Stimulated activated CD4-positive, alpha-beta T cell treated with anti-CD3 and anti-CD28 coated beads, Interleukin-1b, Interleukin-23, amount 100 ng/mL, for 48 hours (primary cell): ENCODE measurements at regions not wholly inside any gene's neighbourhood (a gene's known extent, or its start where the extent isn't known, plus 50 kb on each side); places are given as distances from the start of the nearest gene placed in this dataset.
"Not testable (repeated sequence)": the region's sequence is repeated elsewhere in the genome, so short reads cannot be mapped to it uniquely, and the experiment has no call there.

ENCODE experiments used
- DNase-seq: peaks from one replicate; pipeline ENCODE4 v3.0.0-alpha.2; 2020

- DNase-seq: no peak
These were observed 197.0 kb downstream of the MAF start for GRCh38 chr16:79403534-79403933.

- no peak for DNase-seq
These were observed 197.6 kb downstream of the MAF start for GRCh38 chr16:79402920-79403319.

- DNase-seq: no peak
These were observed 198.2 kb downstream of the MAF start for GRCh38 chr16:79402356-79402755.

- no peak for DNase-seq
These were observed 198.8 kb downstream of the MAF start for GRCh38 chr16:79401782-79402181.

- no peak for DNase-seq
These were observed 199.4 kb downstream of the MAF start for GRCh38 chr16:79401157-79401556.

- no peak for DNase-seq
These were observed 199.9 kb downstream of the MAF start for GRCh38 chr16:79400462-79401149.

GRCh38 chr16:79395591-79395990 is 204.9 kb downstream of the MAF start:
- DNase-seq: no peak

GRCh38 chr16:79394206-79394605 is 206.3 kb downstream of the MAF start:
- no peak for DNase-seq

- no peak for DNase-seq
These were observed 207.0 kb downstream of the MAF start for GRCh38 chr16:79393564-79393963.

GRCh38 chr16:79393127-79393526 is 207.4 kb downstream of the MAF start:
- no peak for DNase-seq

GRCh38 chr16:79392081-79392480 is 208.5 kb downstream of the MAF start:
- DNase-seq: no peak

- DNase-seq: no peak
These were observed 209.1 kb downstream of the MAF start for GRCh38 chr16:79391395-79391794.

GRCh38 chr16:79390481-79391051 is 210.0 kb downstream of the MAF start:
- no peak for DNase-seq

- DNase-seq: no peak
These were observed 212.1 kb downstream of the MAF start for GRCh38 chr16:79388396-79388795.

- no peak for DNase-seq
These were observed 214.2 kb downstream of the MAF start for GRCh38 chr16:79386299-79386698.

- no peak for DNase-seq
These were observed 218.9 kb downstream of the MAF start for GRCh38 chr16:79381603-79382042.

GRCh38 chr16:79380995-79381602 is 219.4 kb downstream of the MAF start:
- DNase-seq: no peak

- DNase-seq: no peak
These were observed 221.4 kb downstream of the MAF start for GRCh38 chr16:79379095-79379494.

GRCh38 chr16:79377082-79377481 is 223.5 kb downstream of the MAF start:
- DNase-seq: not testable (repeated sequence)

GRCh38 chr16:79375351-79375750 is 225.2 kb downstream of the MAF start:
- DNase-seq: no peak

GRCh38 chr16:79372503-79373184 is 227.9 kb downstream of the MAF start:
- peak; percentile 49 for DNase-seq

- DNase-seq: no peak
These were observed 229.8 kb downstream of the MAF start for GRCh38 chr16:79370736-79371135.

- no peak for DNase-seq
These were observed 230.7 kb downstream of the MAF start for GRCh38 chr16:79369796-79370195.

- no peak for DNase-seq
These were observed 232.7 kb downstream of the MAF start for GRCh38 chr16:79367822-79368221.
